ENCODE measurements at regions not wholly inside any gene's neighbourhood (a gene's known extent, or its start where the extent isn't known, plus 50 kb on each side); places are given as distances from the start of the nearest gene placed in this dataset.
"Not testable (repeated sequence)": the region's sequence is repeated elsewhere in the genome, so short reads cannot be mapped to it uniquely, and the experiment has no call there.

DNA sequence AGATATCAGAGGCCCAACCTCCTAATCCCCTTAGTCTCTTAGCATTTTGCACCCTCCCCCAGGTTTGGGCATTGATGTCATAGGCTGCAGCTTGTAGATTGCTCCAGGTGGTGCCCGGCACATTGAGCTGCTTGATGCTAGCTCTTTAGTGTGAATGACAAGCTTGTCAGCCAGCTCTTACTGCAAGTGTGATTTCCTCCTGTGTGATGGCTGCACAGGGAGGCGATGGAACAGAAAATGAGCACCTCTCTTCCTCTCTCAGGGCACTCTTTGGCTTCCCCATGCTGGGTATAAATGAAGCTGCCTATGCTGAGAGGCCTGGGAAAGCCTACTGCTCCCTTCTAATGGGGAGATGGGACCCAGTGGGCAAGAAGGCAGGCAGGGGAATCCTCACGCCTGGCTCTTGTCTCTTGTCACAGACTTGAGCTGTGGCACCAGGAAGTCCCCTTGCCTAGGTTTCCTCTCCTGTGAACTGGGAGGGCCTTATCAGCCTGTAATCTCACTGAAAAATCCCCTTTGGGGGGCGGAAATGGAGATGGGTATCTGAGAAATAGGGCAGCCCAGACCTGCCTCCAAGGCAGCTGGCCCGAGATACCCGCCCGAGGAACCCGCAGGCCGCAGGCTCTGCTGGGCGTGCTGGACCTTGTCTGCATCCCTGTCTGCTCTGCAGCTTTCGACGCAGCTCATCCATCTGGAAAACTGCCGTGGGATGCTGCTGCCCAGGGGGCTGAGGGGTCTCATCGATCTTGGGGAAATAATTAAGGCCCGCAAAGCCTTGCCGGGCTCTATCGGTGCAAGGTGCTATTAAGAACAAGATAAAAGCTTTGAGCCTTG, 163.5 kb upstream of the CXCR4 start:
- no peak for TF ChIP-seq CTCF (IDR thresholded peaks at IDR 0.05)
- Histone ChIP-seq H3K9me3 (no peaks in the 10 kb centered on the region), H3K4me1 (no peaks in the 10 kb centered on the region), H3K4me3 (no peak overlapping the region), H3K36me3 (no peaks in the 10 kb centered on the region), H3K27me3 (no peaks in the 10 kb centered on the region), H3K27ac (no peak overlapping the region)
- DNase-seq (no peak), ATAC-seq (no peak)
- intact Hi-C loops (cut with DNase I) = no loop called here

DNA sequence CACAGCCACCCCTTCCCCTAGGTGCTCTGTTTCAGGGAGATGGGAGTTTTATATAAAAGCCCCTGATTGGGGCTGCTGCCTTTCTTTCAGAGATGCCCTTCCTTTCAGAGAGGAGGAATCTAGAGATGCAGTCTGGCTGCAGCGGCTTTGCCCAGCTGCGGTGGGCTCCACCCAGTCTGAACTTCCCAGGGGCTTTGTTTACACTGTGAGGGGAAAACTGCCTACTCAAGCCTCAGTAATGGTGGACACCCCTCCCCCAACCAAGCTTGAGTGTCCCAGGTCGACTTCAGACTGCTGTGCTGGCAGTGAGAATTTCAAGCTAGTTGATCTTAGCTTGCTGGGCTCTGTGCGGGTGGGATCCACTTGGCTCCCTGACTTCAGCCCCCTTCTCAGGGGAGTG, 148.4 kb upstream of the CXCR4 start:
- H3K9me3 ChIP-seq; DNase-seq; H3K27ac ChIP-seq; H3K27me3 ChIP-seq; intact Hi-C loops (cut with DNase I); ATAC-seq; H3K36me3 ChIP-seq; H3K4me1 ChIP-seq; H3K4me3 ChIP-seq: not testable (repeated sequence)

GRCh38 chr2:136259551-136259950, 141.6 kb upstream of the CXCR4 start:
- DNase-seq = no peak
- Histone ChIP-seq H3K9me3 (no peaks in the 10 kb centered on the region), H3K4me3 (no peak overlapping the region), H3K27ac (no peak overlapping the region), H3K27me3 (no peaks in the 10 kb centered on the region), H3K4me1 (no peaks in the 10 kb centered on the region), H3K36me3 (no peaks in the 10 kb centered on the region)
- intact Hi-C loops (cut with DNase I) = no loop called here
- no peak for ATAC-seq
- TF ChIP-seq CTCF (IDR thresholded peaks at IDR 0.05) = no peak

GRCh38 chr2:136257893-136258292, 139.9 kb upstream of the CXCR4 start:
- H3K36me3 ChIP-seq = no peaks in the 10 kb centered on the region
- ATAC-seq (no peak), DNase-seq (no peak)
- no peak overlapping the region for H3K4me3 ChIP-seq
- no peaks in the 10 kb centered on the region for H3K27me3 ChIP-seq
- intact Hi-C loops (cut with DNase I) = no loop called here
- TF ChIP-seq CTCF (IDR thresholded peaks at IDR 0.05) = no peak
- no peaks in the 10 kb centered on the region for H3K9me3 ChIP-seq
- no peaks in the 10 kb centered on the region for H3K4me1 ChIP-seq
- H3K27ac ChIP-seq = no peak overlapping the region

GRCh38 chr2:136255648-136256461, 137.9 kb upstream of the CXCR4 start:
- Histone ChIP-seq H3K4me1 (peaks cover 4% of the 10 kb centered on the region), H3K27ac (no peak overlapping the region), H3K36me3 (no peaks in the 10 kb centered on the region), H3K27me3 (no peaks in the 10 kb centered on the region), H3K4me3 (no peak overlapping the region), H3K9me3 (no peaks in the 10 kb centered on the region)
- DNase-seq (no peak), ATAC-seq (peak; percentile 54)
- TF ChIP-seq CTCF (IDR thresholded peaks at IDR 0.05) = no peak
- intact Hi-C loops (cut with DNase I) = no loop called here

DNA sequence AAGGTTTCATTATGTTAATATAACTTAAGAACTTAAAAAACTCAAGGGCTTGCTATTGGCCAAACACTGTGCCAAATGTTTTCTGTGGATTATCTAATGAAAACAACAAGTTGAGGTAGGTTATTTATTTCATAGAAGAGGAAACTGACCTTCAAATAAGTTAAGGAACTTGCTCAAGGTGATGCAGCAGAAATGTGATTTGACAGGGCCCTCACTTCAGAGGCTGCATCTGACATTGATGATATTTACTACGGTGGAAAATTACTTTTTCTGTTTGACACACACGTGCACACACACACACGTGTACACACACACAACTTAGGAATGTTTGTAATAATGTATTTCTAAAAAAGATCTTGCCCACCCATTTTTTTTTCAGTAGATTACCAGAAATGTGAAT, 137.2 kb upstream of the CXCR4 start:
- Histone ChIP-seq H3K4me1 (peaks cover 4% of the 10 kb centered on the region), H3K4me3 (no peak overlapping the region), H3K27me3 (no peaks in the 10 kb centered on the region), H3K36me3 (no peaks in the 10 kb centered on the region), H3K9me3 (no peaks in the 10 kb centered on the region), H3K27ac (no peak overlapping the region)
- no peak for DNase-seq
- ATAC-seq = no peak
- TF ChIP-seq CTCF (IDR thresholded peaks at IDR 0.05) = no peak
- intact Hi-C loops (cut with DNase I) = no loop called here
